B cell (primary cell): ENCODE measurements at regions not wholly inside any gene's neighbourhood (a gene's known extent, or its start where the extent isn't known, plus 50 kb on each side); places are given as distances from the start of the nearest gene placed in this dataset.

ENCODE experiments used
- EZH2 ChIP-seq: IDR thresholded peaks from 2 replicates; pipeline ENCODE4 v1.6.1; 2012; ENCODE audit warnings: borderline replicate concordance, low read depth, mild to moderate bottlenecking, moderate library complexity, low read length; ENCODE audit not compliant: insufficient read depth, poor library complexity, severe bottlenecking
- TF ChIP-seq, protein P1 (sequence below): fragments of 200-600 bp; IDR thresholded peaks from one replicate; pipeline ENCODE4 v1.8.0; 2022; ENCODE audit warnings: antibody characterized with exemption, mild to moderate bottlenecking

DNA sequence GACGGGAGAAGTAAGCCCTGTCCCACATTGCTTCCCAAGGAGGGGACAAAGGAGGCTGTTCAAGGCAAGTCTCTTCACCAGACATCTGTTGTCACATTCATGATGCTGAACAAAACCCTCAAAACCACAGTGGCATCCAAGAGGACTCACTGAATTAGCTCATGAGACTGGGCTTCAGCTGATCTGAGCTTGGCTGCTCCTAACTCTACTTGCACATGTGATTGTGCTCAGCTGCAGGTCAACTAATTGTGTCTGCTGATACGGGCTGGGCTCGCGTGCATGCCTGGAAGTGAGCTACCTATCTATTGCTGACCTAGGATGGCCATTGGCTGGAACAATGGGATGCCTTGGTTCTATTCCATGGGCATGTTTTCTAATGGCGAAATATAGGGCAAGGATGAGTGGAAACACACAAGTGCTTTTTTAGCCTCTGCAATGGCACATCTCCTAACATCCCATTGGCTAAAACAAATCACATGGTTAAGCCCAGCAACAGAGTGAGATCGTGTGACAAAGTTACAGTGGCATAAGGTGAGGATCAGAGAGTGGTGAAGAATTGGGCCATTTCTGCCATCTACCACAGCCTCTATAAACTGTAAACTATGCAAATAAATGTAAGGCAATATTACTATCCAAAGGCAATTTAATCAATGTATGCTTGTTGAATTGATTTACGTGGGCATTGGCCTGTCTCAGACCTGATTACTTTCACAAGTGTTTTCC is 52.9 kb upstream of the CAPN13 start:
- TF ChIP-seq EZH2, result no peak
- TF ChIP-seq, protein P1, sequence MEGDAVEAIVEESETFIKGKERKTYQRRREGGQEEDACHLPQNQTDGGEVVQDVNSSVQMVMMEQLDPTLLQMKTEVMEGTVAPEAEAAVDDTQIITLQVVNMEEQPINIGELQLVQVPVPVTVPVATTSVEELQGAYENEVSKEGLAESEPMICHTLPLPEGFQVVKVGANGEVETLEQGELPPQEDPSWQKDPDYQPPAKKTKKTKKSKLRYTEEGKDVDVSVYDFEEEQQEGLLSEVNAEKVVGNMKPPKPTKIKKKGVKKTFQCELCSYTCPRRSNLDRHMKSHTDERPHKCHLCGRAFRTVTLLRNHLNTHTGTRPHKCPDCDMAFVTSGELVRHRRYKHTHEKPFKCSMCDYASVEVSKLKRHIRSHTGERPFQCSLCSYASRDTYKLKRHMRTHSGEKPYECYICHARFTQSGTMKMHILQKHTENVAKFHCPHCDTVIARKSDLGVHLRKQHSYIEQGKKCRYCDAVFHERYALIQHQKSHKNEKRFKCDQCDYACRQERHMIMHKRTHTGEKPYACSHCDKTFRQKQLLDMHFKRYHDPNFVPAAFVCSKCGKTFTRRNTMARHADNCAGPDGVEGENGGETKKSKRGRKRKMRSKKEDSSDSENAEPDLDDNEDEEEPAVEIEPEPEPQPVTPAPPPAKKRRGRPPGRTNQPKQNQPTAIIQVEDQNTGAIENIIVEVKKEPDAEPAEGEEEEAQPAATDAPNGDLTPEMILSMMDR, result no peak
